Bronchial epithelial cell (primary cell): ENCODE measurements at regions not wholly inside any gene's neighbourhood (a gene's known extent, or its start where the extent isn't known, plus 50 kb on each side); places are given as distances from the start of the nearest gene placed in this dataset.
A peak's percentile ranks its signal among the peaks of the same experiment; 100 is the strongest.

Source experiments
- DNase-seq: peaks from one replicate; pipeline ENCODE4 v3.0.0-alpha.2; 2010; ENCODE audit warnings: low read depth
- FAIRE-seq: peaks from 2 replicates; lab custom pipeline; 2011; peaks lifted over from hg19 to GRCh38; lab: Jason Lieb, UNC
- H3K27me3 ChIP-seq: 2 replicates; pipeline ENCODE4 v1.5.1; 2011; ENCODE audit warnings: low read length; ENCODE audit not compliant: control insufficient read depth, insufficient read depth
- H3K36me3 ChIP-seq: 2 replicates; pipeline ENCODE4 v1.5.1; 2011; ENCODE audit warnings: low read length; ENCODE audit not compliant: control insufficient read depth, insufficient read depth
- H3K4me3 ChIP-seq: 2 replicates; pipeline ENCODE4 v1.5.1; 2011; ENCODE audit warnings: mild to moderate bottlenecking, low read depth, low read length, control low read depth
- TF ChIP-seq, protein P1 (sequence below): IDR thresholded peaks from 2 replicates; pipeline ENCODE4 v1.5.1; 2011; ENCODE audit warnings: mild to moderate bottlenecking, moderate library complexity, low read length, control low read depth, inconsistent platforms; ENCODE audit not compliant: insufficient read depth, severe bottlenecking

- TF ChIP-seq, protein P1, sequence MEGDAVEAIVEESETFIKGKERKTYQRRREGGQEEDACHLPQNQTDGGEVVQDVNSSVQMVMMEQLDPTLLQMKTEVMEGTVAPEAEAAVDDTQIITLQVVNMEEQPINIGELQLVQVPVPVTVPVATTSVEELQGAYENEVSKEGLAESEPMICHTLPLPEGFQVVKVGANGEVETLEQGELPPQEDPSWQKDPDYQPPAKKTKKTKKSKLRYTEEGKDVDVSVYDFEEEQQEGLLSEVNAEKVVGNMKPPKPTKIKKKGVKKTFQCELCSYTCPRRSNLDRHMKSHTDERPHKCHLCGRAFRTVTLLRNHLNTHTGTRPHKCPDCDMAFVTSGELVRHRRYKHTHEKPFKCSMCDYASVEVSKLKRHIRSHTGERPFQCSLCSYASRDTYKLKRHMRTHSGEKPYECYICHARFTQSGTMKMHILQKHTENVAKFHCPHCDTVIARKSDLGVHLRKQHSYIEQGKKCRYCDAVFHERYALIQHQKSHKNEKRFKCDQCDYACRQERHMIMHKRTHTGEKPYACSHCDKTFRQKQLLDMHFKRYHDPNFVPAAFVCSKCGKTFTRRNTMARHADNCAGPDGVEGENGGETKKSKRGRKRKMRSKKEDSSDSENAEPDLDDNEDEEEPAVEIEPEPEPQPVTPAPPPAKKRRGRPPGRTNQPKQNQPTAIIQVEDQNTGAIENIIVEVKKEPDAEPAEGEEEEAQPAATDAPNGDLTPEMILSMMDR, result no peak
- FAIRE-seq, result no peak
Observed at GRCh38 chr6:10268111-10268510, 146.8 kb downstream of the TFAP2A start.

DNA sequence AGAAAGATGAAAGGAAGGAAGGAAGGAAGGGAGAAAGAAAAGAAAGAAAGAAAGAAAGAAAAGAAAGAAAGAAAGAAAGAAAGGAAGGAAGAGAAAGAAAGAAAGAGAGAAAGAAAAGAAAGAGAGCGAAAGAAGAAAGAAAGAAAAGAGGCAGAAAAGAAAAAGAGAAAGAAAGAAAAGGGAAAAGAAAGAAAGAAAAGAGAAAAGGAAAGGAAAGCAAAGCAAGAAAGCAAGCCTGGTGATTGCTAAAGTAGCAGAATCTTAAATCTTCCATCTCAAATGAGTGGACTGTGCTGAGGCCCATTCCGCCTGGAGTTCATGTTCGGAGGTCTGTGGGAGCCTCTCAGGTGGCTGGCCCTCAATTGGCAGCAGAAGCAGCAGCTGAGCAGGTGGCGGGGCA, 148.4 kb downstream of the TFAP2A start:
- H3K36me3 ChIP-seq, result no peaks in the 10 kb centered on the region
- DNase-seq, result no peak
- no peaks in the 10 kb centered on the region for H3K27me3 ChIP-seq
- no peak for FAIRE-seq
- no peak overlapping the region for H3K4me3 ChIP-seq
- TF ChIP-seq, protein P1, result no peak

More at GRCh38 chr6:10268111-10268510, 146.8 kb downstream of the TFAP2A start:
- DNase-seq, result no peak
- Histone ChIP-seq H3K27me3 (no peaks in the 10 kb centered on the region), H3K4me3 (no peak overlapping the region), H3K36me3 (no peaks in the 10 kb centered on the region)

DNA sequence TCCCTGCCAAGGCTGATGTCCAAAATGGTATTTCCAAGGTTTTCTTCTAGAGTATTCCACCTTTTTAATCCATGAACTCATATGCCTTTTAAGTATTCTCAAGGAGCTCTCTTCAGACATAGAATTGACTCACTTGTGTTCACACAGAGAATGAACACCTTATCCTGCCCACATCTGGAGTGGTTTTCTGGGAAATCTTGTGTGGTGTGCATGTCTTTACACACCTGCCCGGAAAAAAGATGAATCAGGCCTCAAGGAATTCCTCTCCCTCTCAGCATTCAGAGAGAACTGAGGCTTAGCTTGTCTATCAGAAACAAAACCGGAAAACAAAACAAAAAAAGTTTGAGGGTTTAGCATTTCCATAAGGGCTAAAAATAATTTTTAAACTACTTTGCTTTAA, 148.8 kb downstream of the TFAP2A start:
- Histone ChIP-seq H3K27me3 (no peaks in the 10 kb centered on the region), H3K4me3 (no peak overlapping the region), H3K36me3 (no peaks in the 10 kb centered on the region)
- FAIRE-seq (no peak), DNase-seq (peak; percentile 90)
- TF ChIP-seq, protein P1, result no peak

DNA sequence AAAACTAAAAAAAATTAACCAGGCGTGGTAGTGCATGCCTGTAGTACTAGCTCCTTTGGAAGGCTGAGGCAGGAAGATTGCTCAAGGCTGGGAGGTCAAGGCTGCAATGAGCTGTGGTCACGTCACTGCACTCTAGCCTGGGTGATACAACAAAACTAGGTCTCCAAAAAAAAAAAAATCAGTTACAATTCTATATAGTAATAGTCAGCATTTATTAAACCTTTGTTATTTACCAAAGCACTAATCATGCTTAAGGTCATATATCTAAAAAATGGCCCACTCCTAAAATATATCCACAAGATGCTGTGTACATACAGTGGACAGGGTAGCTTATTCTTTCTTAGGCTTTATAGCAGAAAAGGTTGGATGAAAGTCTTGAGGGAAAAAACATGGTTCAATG, 152.4 kb downstream of the TFAP2A start:
- no peak for FAIRE-seq
- Histone ChIP-seq H3K27me3 (no peaks in the 10 kb centered on the region), H3K36me3 (no peaks in the 10 kb centered on the region), H3K4me3 (no peak overlapping the region)
- TF ChIP-seq, protein P1, result no peak
- no peak for DNase-seq

- TF ChIP-seq, protein P1, result no peak
- no peaks in the 10 kb centered on the region for H3K27me3 ChIP-seq
- no peak for FAIRE-seq
Observed at GRCh38 chr6:10259671-10260070, 155.2 kb downstream of the TFAP2A start.

DNA sequence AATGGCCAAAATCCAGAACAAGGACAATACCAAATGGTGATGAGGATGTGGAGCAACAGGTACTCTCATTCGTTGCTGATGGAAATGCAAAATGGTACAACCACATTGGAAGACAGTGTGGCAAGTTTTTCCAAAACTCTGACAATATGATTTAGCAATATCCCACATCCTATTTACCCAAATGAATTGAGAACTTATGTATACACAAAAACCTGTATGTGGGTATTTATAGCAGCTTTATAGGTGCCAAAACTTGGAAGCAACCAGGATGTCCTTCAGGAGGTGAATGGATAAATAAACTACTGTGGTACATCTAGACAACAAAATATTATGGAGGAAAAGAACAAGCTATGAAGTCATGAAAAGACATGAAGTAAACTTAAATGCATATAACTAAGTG, 156.5 kb downstream of the TFAP2A start:
- DNase-seq (peak; percentile 23), FAIRE-seq (no peak)
- H3K27me3 ChIP-seq, result no peaks in the 10 kb centered on the region
- TF ChIP-seq, protein P1, result no peak
- H3K36me3 ChIP-seq, result no peaks in the 10 kb centered on the region
- H3K4me3 ChIP-seq, result no peak overlapping the region

More at GRCh38 chr6:10259671-10260070, 155.2 kb downstream of the TFAP2A start:
- DNase-seq, result no peak
- Histone ChIP-seq H3K4me3 (no peak overlapping the region), H3K36me3 (no peaks in the 10 kb centered on the region)
